Body of pancreas (tissue), 4 donors: ENCODE measurements at regions not wholly inside any gene's neighbourhood (a gene's known extent, or its start where the extent isn't known, plus 50 kb on each side); places are given as distances from the start of the nearest gene placed in this dataset.

Experiments used
- CTCF ChIP-seq, 7 experiments: fragments of 450-650 bp in 4 of 7; fragments of 200-600 bp in 3 of 7; sonication (generic) in 3 of 7; IDR thresholded peaks; one replicate each; pipeline ENCODE4 v1.5.1; 2016 to 2019; ENCODE audit warnings: antibody characterized with exemption in 7 of 7
- POLR2A ChIP-seq, 3 donors: fragments of 450-650 bp; IDR thresholded peaks; one replicate each; pipeline ENCODE4 v1.6.1; 2016; ENCODE audit warnings: antibody characterized with exemption in 3 of 3, mild to moderate bottlenecking in 2 of 3

- TF ChIP-seq CTCF (IDR thresholded peaks at IDR 0.05) (no peak), POLR2A (IDR thresholded peaks at IDR 0.05) (no peak)
These were observed 635.3 kb downstream of the CDH11 start for GRCh38 chr16:64486561-64486960.
